GM12878 (cell line): ENCODE measurements at regions not wholly inside any gene's neighbourhood (a gene's known extent, or its start where the extent isn't known, plus 50 kb on each side); places are given as distances from the start of the nearest gene placed in this dataset.

Experiments used
- ATAC-seq: fragments of 200-7000 bp; cut with Tn5 transposase; 3 replicates; pipeline ENCODE4 v1.9.1; 2020; ENCODE audit warnings: mild to moderate bottlenecking, moderate library complexity
- BruUV-seq: library from RNA; stranded (reverse); fragments of 400-500 nt; replicated peaks from 2 replicates; lab custom pipeline; 2021; lab: Mats Ljungman, UMichigan
- CTCF ChIA-PET: fragments of 300-600 bp; sonication (Branson Sonifier 250); formaldehyde crosslinking; extraction: SDS; loops from one replicate; lab custom pipeline; 2021; ENCODE audit warnings: inconsistent platforms; lab: Yijun Ruan, JAX
- POLR2A ChIA-PET: fragments of 350-600 bp; formaldehyde crosslinking; extraction: SDS; loops from one replicate; lab custom pipeline; 2021; ENCODE audit warnings: inconsistent platforms; lab: Charles Lee
- RAD21 ChIA-PET: fragments of 300-600 bp; sonication (Branson Sonifier 250); formaldehyde crosslinking; loops from one replicate; lab custom pipeline; 2023; ENCODE audit warnings: antibody characterized with exemption; ENCODE audit not compliant: unreplicated experiment; lab: Charles Lee
- SMC1A ChIA-PET: fragments of 300-600 bp; sonication (Branson Sonifier 250); formaldehyde crosslinking; loops from one replicate; lab custom pipeline; 2023; ENCODE audit not compliant: unreplicated experiment, uncharacterized antibody; lab: Charles Lee
- DNase-seq: peaks from one replicate; pipeline ENCODE4 v3.0.0-alpha.2; 2011; ENCODE audit warnings: low read depth, low spot score
- FAIRE-seq: peaks from 3 replicates; lab custom pipeline; 2011; peaks lifted over from hg19 to GRCh38; lab: Jason Lieb, UNC
- H2AFZ ChIP-seq: 2 replicates; pipeline ENCODE4 v1.6.0; 2011; ENCODE audit warnings: low read depth, low read length, control low read depth; ENCODE audit not compliant: control insufficient read depth
- H3K27ac ChIP-seq: 2 replicates; pipeline ENCODE4 v1.5.1; 2011; ENCODE audit warnings: control low read depth; ENCODE audit not compliant: control insufficient read depth, insufficient read depth
- H3K27me3 ChIP-seq, 2 experiments: replicated peaks in 1 of 2; 2 replicates each; pipeline versions ENCODE4 v1.6.0 to v1.6.1; 2011; ENCODE audit warnings: low read length in 1 of 2; ENCODE audit not compliant: control insufficient read depth in 2 of 2, insufficient read depth in 2 of 2
- H3K36me3 ChIP-seq, 2 experiments: 2 replicates each; pipeline ENCODE4 v1.5.1; 2011; ENCODE audit warnings: low read length in 1 of 2; ENCODE audit not compliant: control insufficient read depth in 2 of 2, insufficient read depth in 2 of 2
- H3K4me1 ChIP-seq: 2 replicates; pipeline ENCODE4 v1.6.1; 2011; ENCODE audit warnings: mild to moderate bottlenecking, low read length, moderate library complexity, mixed read lengths; ENCODE audit not compliant: control insufficient read depth, insufficient read depth
- H3K4me2 ChIP-seq: 2 replicates; pipeline ENCODE4 v1.6.0; 2011; ENCODE audit warnings: control low read depth; ENCODE audit not compliant: control insufficient read depth, insufficient read depth
- H3K4me3 ChIP-seq: fragments of 200-600 bp; sonication (generic); 2 replicates; pipeline ENCODE4 v1.5.1; 2016
- H3K79me2 ChIP-seq: 2 replicates; pipeline ENCODE4 v1.6.0; 2011; ENCODE audit warnings: low read length; ENCODE audit not compliant: control insufficient read depth, insufficient read depth
- H3K9ac ChIP-seq: 2 replicates; pipeline ENCODE4 v1.8.0; 2011; ENCODE audit warnings: low read length, control low read depth, mixed read lengths; ENCODE audit not compliant: control insufficient read depth, insufficient read depth
- H3K9me3 ChIP-seq: replicated peaks from 3 replicates; pipeline ENCODE4 v1.5.1; 2011; ENCODE audit warnings: mild to moderate bottlenecking, low read length; ENCODE audit not compliant: control insufficient read depth, insufficient read depth
- H4K20me1 ChIP-seq: 2 replicates; pipeline ENCODE4 v1.6.0; 2011; ENCODE audit not compliant: control insufficient read depth, insufficient read depth
- BCLAF1 ChIP-seq: fragments of 450-650 bp; IDR thresholded peaks from 2 replicates; pipeline ENCODE4 v1.6.1; 2017; ENCODE audit warnings: antibody characterized with exemption, mild to moderate bottlenecking, moderate library complexity
- CHD2 ChIP-seq: IDR thresholded peaks from 2 replicates; pipeline ENCODE4 v1.6.1; 2011; ENCODE audit warnings: low read depth, low read length, improper control_type of control experiment, borderline replicate concordance
- ELK1 ChIP-seq: IDR thresholded peaks from 2 replicates; pipeline ENCODE4 v1.6.1; 2012; ENCODE audit warnings: low read depth, low read length, improper control_type of control experiment
- FOS ChIP-seq: IDR thresholded peaks from 3 replicates; pipeline ENCODE4 v1.6.1; 2011; ENCODE audit warnings: borderline replicate concordance; ENCODE audit not compliant: insufficient read length; ENCODE audit errors: extremely low read depth
- HDAC2 ChIP-seq: fragments of 200-600 bp; sonication (generic); IDR thresholded peaks from 2 replicates; pipeline ENCODE4 v1.6.1; 2017
- NFYA ChIP-seq: IDR thresholded peaks from 2 replicates; pipeline ENCODE4 v1.6.1; 2011; ENCODE audit warnings: low read depth, mild to moderate bottlenecking, low read length, improper control_type of control experiment, borderline replicate concordance
- PBX3 ChIP-seq: IDR thresholded peaks from 2 replicates; pipeline ENCODE4 v1.6.1; 2011; ENCODE audit warnings: mild to moderate bottlenecking, low read depth, low read length, moderate library complexity; ENCODE audit not compliant: insufficient replicate concordance
- POLR2A ChIP-seq: IDR thresholded peaks from 2 replicates; pipeline ENCODE4 v1.6.1; 2011; ENCODE audit warnings: low read depth, mild to moderate bottlenecking, low read length
- RELA ChIP-seq: fragments of 450-650 bp; IDR thresholded peaks from 2 replicates; pipeline ENCODE4 v1.8.0; 2014; ENCODE audit warnings: borderline replicate concordance; ENCODE audit not compliant: partially characterized antibody
- USF1 ChIP-seq: IDR thresholded peaks from 2 replicates; pipeline ENCODE4 v1.6.1; 2011; ENCODE audit warnings: borderline replicate concordance, low read depth, mild to moderate bottlenecking, moderate library complexity, mixed read lengths, low read length; ENCODE audit not compliant: insufficient read depth; ENCODE audit errors: extremely low read length
- USF2 ChIP-seq: IDR thresholded peaks from 2 replicates; pipeline ENCODE4 v1.6.1; 2011; ENCODE audit warnings: low read depth, low read length, improper control_type of control experiment, borderline replicate concordance
- WRNIP1 ChIP-seq: IDR thresholded peaks from 2 replicates; pipeline ENCODE4 v1.6.1; 2011; ENCODE audit warnings: low read depth, low read length, improper control_type of control experiment, borderline replicate concordance
- ZBTB40 ChIP-seq: fragments of 450-650 bp; IDR thresholded peaks from 2 replicates; pipeline ENCODE4 v1.6.1; 2016; ENCODE audit warnings: mild to moderate bottlenecking, moderate library complexity, borderline replicate concordance
- in situ Hi-C: fragments of 300-500 bp; cut with MboI; formaldehyde crosslinking; loops from 9 replicates; pipeline ENCODE4 v1.14.3; 2018; ENCODE audit warnings: mixed read lengths
- intact Hi-C: fragments of 100-400 bp; cut with micrococcal nuclease; formaldehyde crosslinking; loops from one replicate; pipeline ENCODE4 v1.14.2; 2022; ENCODE audit not compliant: unreplicated experiment

GRCh38 chr10:85262992-85263391 lies 934.6 kb downstream of the CCSER2 start:
- no peak overlapping the region for H3K4me3 ChIP-seq
- no peak overlapping the region for H3K27ac ChIP-seq
- DNase-seq (no peak), ATAC-seq (no peak), FAIRE-seq (no peak)
- H2AFZ ChIP-seq, result no peak overlapping the region
- CTCF ChIA-PET, result no interaction called here
- intact Hi-C loops, result no loop called here
- no peaks in the 10 kb centered on the region for H3K36me3 ChIP-seq
- TF ChIP-seq WRNIP1, result no peak
- no peak for TF ChIP-seq HDAC2
- TF ChIP-seq POLR2A, result no peak
- TF ChIP-seq RELA, result no peak
- no peak for TF ChIP-seq BCLAF1
- TF ChIP-seq PBX3, result no peak
- no peak for TF ChIP-seq FOS
- TF ChIP-seq NFYA, result no peak
- no peak for TF ChIP-seq ZBTB40
- TF ChIP-seq CHD2, result no peak
- no peak for TF ChIP-seq USF1
- TF ChIP-seq USF2, result no peak
- no peak for TF ChIP-seq ELK1
- H3K9me3 ChIP-seq, result no peaks in the 10 kb centered on the region
- SMC1A ChIA-PET, result no interaction called here
- H3K79me2 ChIP-seq, result no peaks in the 10 kb centered on the region
- no peak overlapping the region for H3K9ac ChIP-seq
- in situ Hi-C loops, result no loop called here
- no peaks in the 10 kb centered on the region for H3K27me3 ChIP-seq
- BruUV-seq, result no TSS peak
- POLR2A ChIA-PET, result no interaction called here
- no peak overlapping the region for H3K4me2 ChIP-seq
- RAD21 ChIA-PET, result no interaction called here
- H4K20me1 ChIP-seq, result no peaks in the 10 kb centered on the region
- no peaks in the 10 kb centered on the region for H3K4me1 ChIP-seq
